Astrocyte (in vitro differentiated cells and primary cell): ENCODE measurements at regions not wholly inside any gene's neighbourhood (a gene's known extent, or its start where the extent isn't known, plus 50 kb on each side); places are given as distances from the start of the nearest gene placed in this dataset.

Experiments
- DNase-seq: peaks from one replicate; pipeline ENCODE4 v3.0.0-alpha.2; 2010; ENCODE audit warnings: low read depth
- FAIRE-seq: peaks from 2 replicates; lab custom pipeline; 2011; peaks lifted over from hg19 to GRCh38; lab: Jason Lieb, UNC
- H2AFZ ChIP-seq: 2 replicates; pipeline ENCODE4 v1.6.0; 2012; ENCODE audit warnings: low read depth, low read length, inconsistent platforms
- H3K27ac ChIP-seq: 2 replicates; pipeline ENCODE4 v1.5.1; 2011; ENCODE audit warnings: low read depth, low read length, inconsistent platforms
- H3K27me3 ChIP-seq: 2 replicates; pipeline ENCODE4 v1.6.0; 2011; ENCODE audit warnings: low read length, inconsistent platforms; ENCODE audit not compliant: insufficient read depth
- H3K36me3 ChIP-seq: 2 replicates; pipeline ENCODE4 v1.5.1; 2011; ENCODE audit warnings: low read length, inconsistent platforms; ENCODE audit not compliant: insufficient read depth
- H3K4me1 ChIP-seq: 2 replicates; pipeline ENCODE4 v1.5.1; 2011; ENCODE audit warnings: low read length, inconsistent platforms; ENCODE audit not compliant: insufficient read depth
- H3K4me2 ChIP-seq: 2 replicates; pipeline ENCODE4 v1.6.0; 2012; ENCODE audit warnings: low read length, inconsistent platforms
- H3K4me3 ChIP-seq: 2 replicates; pipeline ENCODE4 v1.5.1; 2011; ENCODE audit warnings: low read depth, mild to moderate bottlenecking, low read length, inconsistent platforms; ENCODE audit not compliant: insufficient read depth
- H3K79me2 ChIP-seq: 2 replicates; pipeline ENCODE4 v1.6.0; 2012; ENCODE audit warnings: mild to moderate bottlenecking, low read length, inconsistent platforms; ENCODE audit not compliant: insufficient read depth
- H3K9ac ChIP-seq: 2 replicates; pipeline ENCODE4 v1.6.0; 2012; ENCODE audit warnings: mild to moderate bottlenecking, low read length, inconsistent platforms
- H3K9me3 ChIP-seq: 2 replicates; pipeline ENCODE4 v1.5.1; 2012; ENCODE audit warnings: low read depth, mild to moderate bottlenecking, low read length, inconsistent platforms; ENCODE audit not compliant: insufficient read depth
- H4K20me1 ChIP-seq: 2 replicates; pipeline ENCODE4 v1.6.0; 2012; ENCODE audit warnings: low read length, inconsistent platforms; ENCODE audit not compliant: insufficient read depth
- H3K27ac Mint-ChIP-seq: one replicate; pipeline ENCODE4 v1.8.0; 2021; ENCODE audit warnings: mild to moderate bottlenecking, mixed read lengths; ENCODE audit not compliant: unreplicated experiment
- H3K27me3 Mint-ChIP-seq: one replicate; pipeline ENCODE4 v1.8.0; 2021; ENCODE audit warnings: low read depth, mixed read lengths; ENCODE audit not compliant: unreplicated experiment
- H3K36me3 Mint-ChIP-seq: one replicate; pipeline ENCODE4 v1.8.0; 2021; ENCODE audit warnings: low read depth, mixed read lengths; ENCODE audit not compliant: unreplicated experiment
- H3K4me1 Mint-ChIP-seq: one replicate; pipeline ENCODE4 v1.8.0; 2021; ENCODE audit warnings: low read depth, mixed read lengths; ENCODE audit not compliant: unreplicated experiment
- H3K4me3 Mint-ChIP-seq: one replicate; pipeline ENCODE4 v1.8.0; 2021; ENCODE audit warnings: mild to moderate bottlenecking, moderate library complexity, mixed read lengths; ENCODE audit not compliant: unreplicated experiment
- H3K9me3 Mint-ChIP-seq: one replicate; pipeline ENCODE4 v1.8.0; 2021; ENCODE audit warnings: mild to moderate bottlenecking, mixed read lengths; ENCODE audit not compliant: unreplicated experiment
- EZH2 ChIP-seq: IDR thresholded peaks from 2 replicates; pipeline ENCODE4 v1.6.1; 2012; ENCODE audit warnings: mild to moderate bottlenecking, low read length, inconsistent platforms; ENCODE audit not compliant: insufficient read depth
- TF ChIP-seq, protein P1 (sequence below): IDR thresholded peaks from 2 replicates; pipeline ENCODE4 v1.5.1; 2011; ENCODE audit warnings: low read depth, mild to moderate bottlenecking, inconsistent platforms, low read length, moderate library complexity; ENCODE audit not compliant: insufficient read depth

DNA sequence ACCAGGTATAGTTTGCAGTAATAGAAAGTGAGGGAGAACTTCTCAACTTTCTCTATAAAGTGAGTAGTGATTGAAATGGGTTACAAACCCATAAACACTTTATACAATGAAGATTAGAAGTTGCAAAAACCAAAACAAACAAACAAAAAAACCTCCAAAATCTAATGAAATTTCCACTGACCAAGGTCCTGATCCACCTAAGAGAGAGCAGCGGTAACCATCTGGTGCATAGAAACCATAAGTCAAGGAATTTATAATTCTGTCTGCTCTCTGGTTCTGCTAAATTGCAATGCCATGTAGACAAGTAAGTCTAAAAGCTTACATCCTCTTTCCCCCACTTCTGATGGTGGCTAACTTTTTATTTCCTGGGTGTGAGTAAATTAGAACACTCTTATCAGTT, 463.4 kb downstream of the EFNB2 start:
- no peaks in the 10 kb centered on the region for H3K9me3 ChIP-seq
- H3K4me3 ChIP-seq: no peak overlapping the region
- TF ChIP-seq, protein P1, sequence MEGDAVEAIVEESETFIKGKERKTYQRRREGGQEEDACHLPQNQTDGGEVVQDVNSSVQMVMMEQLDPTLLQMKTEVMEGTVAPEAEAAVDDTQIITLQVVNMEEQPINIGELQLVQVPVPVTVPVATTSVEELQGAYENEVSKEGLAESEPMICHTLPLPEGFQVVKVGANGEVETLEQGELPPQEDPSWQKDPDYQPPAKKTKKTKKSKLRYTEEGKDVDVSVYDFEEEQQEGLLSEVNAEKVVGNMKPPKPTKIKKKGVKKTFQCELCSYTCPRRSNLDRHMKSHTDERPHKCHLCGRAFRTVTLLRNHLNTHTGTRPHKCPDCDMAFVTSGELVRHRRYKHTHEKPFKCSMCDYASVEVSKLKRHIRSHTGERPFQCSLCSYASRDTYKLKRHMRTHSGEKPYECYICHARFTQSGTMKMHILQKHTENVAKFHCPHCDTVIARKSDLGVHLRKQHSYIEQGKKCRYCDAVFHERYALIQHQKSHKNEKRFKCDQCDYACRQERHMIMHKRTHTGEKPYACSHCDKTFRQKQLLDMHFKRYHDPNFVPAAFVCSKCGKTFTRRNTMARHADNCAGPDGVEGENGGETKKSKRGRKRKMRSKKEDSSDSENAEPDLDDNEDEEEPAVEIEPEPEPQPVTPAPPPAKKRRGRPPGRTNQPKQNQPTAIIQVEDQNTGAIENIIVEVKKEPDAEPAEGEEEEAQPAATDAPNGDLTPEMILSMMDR: no peak
- TF ChIP-seq EZH2: no peak
- H3K4me3 Mint-ChIP-seq: no peak overlapping the region
- no peak overlapping the region for H3K4me2 ChIP-seq
- H2AFZ ChIP-seq: no peak overlapping the region
- H3K27ac Mint-ChIP-seq: no peak overlapping the region
- no peaks in the 10 kb centered on the region for H3K36me3 ChIP-seq
- H3K9ac ChIP-seq: no peak overlapping the region
- no peaks in the 10 kb centered on the region for H4K20me1 ChIP-seq
- FAIRE-seq (no peak), DNase-seq (no peak)
- no peak overlapping the region for H3K27ac ChIP-seq
- H3K79me2 ChIP-seq: no peaks in the 10 kb centered on the region
- H3K27me3 ChIP-seq: no peaks in the 10 kb centered on the region
- H3K4me1 ChIP-seq: no peaks in the 10 kb centered on the region
- no peaks in the 10 kb centered on the region for H3K36me3 Mint-ChIP-seq
- no peaks in the 10 kb centered on the region for H3K9me3 Mint-ChIP-seq
- peaks cover 5% of the 10 kb centered on the region for H3K4me1 Mint-ChIP-seq
- H3K27me3 Mint-ChIP-seq: no peaks in the 10 kb centered on the region

DNA sequence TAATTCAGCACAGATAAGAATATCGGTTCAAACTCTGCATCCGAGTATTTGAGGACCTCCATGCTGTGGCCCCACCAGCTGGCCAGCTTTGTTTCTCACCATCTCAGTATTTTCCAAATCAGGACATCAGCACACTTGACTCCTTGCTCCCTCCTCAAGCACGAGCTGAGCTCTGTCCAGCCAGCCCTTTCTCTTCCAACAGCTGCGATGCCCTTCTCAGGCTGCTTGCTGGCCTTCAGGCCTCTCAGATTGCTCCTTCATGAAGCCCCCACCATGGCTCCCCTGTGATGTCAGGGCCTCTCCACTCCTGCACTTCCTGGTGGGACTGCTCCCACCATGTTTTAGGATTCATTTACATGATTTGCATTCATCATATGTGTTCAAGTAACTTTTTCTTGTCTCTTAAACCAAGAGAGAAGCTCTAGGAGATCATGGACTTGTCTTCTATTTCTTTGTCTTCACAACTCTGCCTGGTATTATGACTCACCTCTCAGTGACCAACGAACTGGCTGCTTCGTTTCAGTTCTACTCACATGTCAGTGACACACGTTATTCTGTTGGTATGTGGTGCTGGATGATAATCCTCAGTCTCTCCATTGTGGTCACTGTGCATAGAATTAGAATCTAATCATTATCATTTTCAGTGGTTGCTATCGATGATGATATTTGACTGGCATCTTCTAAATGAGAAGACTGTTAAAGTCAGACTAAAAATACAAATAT, 471.7 kb downstream of the EFNB2 start:
- DNase-seq (peak; percentile 91), FAIRE-seq (peak; percentile 91)
- peak overlapping the region; percentile 40 for H3K9ac ChIP-seq
- TF ChIP-seq, protein P1: no peak
- no peak for TF ChIP-seq EZH2
- peak overlapping the region; percentile 49 for H2AFZ ChIP-seq
- Mint-ChIP-seq H3K27ac (peak overlapping the region; percentile 88), H3K4me3 (no peak overlapping the region), H3K27me3 (no peaks in the 10 kb centered on the region), H3K9me3 (no peaks in the 10 kb centered on the region), H3K36me3 (no peaks in the 10 kb centered on the region), H3K4me1 (peaks cover 8% of the 10 kb centered on the region)
- H3K4me3 ChIP-seq: no peak overlapping the region
- no peaks in the 10 kb centered on the region for H3K79me2 ChIP-seq
- no peaks in the 10 kb centered on the region for H4K20me1 ChIP-seq
- no peaks in the 10 kb centered on the region for H3K27me3 ChIP-seq
- peak overlapping the region; percentile 26 for H3K4me2 ChIP-seq
- H3K36me3 ChIP-seq: no peaks in the 10 kb centered on the region
- H3K9me3 ChIP-seq: no peaks in the 10 kb centered on the region
- H3K27ac ChIP-seq: peak overlapping the region; percentile 68
- peaks cover 5% of the 10 kb centered on the region for H3K4me1 ChIP-seq

DNA sequence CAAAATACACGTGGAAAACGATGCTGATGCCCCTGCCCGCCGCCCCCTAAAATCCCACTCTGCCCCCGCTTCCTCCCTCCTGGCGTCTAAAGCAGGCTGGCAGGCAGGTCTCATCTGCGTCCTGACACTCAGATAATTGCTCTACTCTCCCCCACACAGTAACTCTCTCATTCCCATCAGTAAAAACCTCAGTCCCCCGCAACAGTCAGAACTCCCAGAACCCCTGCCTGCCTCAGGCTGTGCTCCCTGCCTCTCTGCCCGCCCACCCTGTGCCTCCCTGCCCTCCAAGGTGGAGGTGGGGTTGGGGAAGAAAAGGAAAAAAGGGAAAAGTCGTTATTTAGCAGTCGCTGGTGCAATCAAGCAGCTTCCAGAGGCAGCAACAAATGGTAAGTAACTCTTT, 473.7 kb downstream of the EFNB2 start:
- peaks cover 5% of the 10 kb centered on the region for H3K4me1 ChIP-seq
- Mint-ChIP-seq H3K27me3 (no peaks in the 10 kb centered on the region), H3K27ac (no peak overlapping the region), H3K9me3 (no peaks in the 10 kb centered on the region), H3K36me3 (no peaks in the 10 kb centered on the region), H3K4me3 (no peak overlapping the region), H3K4me1 (peaks cover 6% of the 10 kb centered on the region)
- no peak overlapping the region for H3K9ac ChIP-seq
- no peak for DNase-seq
- no peaks in the 10 kb centered on the region for H4K20me1 ChIP-seq
- no peaks in the 10 kb centered on the region for H3K27me3 ChIP-seq
- no peaks in the 10 kb centered on the region for H3K9me3 ChIP-seq
- TF ChIP-seq EZH2: no peak
- TF ChIP-seq, protein P1: no peak
- no peak overlapping the region for H3K4me2 ChIP-seq
- no peaks in the 10 kb centered on the region for H3K79me2 ChIP-seq
- no peaks in the 10 kb centered on the region for H3K36me3 ChIP-seq
- H3K4me3 ChIP-seq: no peak overlapping the region
- no peak overlapping the region for H3K27ac ChIP-seq
- FAIRE-seq: no peak
- H2AFZ ChIP-seq: no peak overlapping the region
